ENCODE measurements at regions not wholly inside any gene's neighbourhood (a gene's known extent, or its start where the extent isn't known, plus 50 kb on each side); places are given as distances from the start of the nearest gene placed in this dataset.

- TF ChIP-seq CTCF (IDR thresholded peaks at IDR 0.05) = no peak
- TF ChIP-seq POLR2AphosphoS5 (IDR thresholded peaks at IDR 0.05) = no peak
- no peak for TF ChIP-seq POLR2A (IDR thresholded peaks at IDR 0.05)
- no peak for TF ChIP-seq EP300 (IDR thresholded peaks at IDR 0.05)
These were observed 135.9 kb upstream of the SERPINE2 start for GRCh38 chr2:224174990-224175389.

Data from suprapubic skin (tissue), 4 donors.